ENCODE measurements at regions not wholly inside any gene's neighbourhood (a gene's known extent, or its start where the extent isn't known, plus 50 kb on each side); places are given as distances from the start of the nearest gene placed in this dataset.

DNA sequence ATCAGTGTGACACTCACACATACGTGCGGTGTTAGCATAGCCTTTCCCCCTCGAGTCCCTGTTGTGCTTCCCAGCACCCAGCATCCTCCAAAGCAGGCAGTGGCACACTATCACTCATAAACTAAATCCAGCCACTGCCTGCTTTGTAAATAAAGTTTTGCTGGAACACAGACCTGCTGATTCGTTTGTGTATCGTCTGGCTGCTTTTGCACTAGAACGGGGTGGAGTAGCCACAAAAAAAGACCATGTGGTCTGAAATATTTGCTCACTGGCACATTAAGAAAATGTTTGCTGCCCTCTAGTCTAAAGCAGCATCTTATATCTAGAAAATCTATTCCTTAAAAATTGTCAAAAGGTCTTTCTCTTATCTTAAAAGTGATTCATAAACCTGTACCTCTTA, 341.2 kb upstream of the ZFHX3 start:
- DNase-seq = no peak

DNA sequence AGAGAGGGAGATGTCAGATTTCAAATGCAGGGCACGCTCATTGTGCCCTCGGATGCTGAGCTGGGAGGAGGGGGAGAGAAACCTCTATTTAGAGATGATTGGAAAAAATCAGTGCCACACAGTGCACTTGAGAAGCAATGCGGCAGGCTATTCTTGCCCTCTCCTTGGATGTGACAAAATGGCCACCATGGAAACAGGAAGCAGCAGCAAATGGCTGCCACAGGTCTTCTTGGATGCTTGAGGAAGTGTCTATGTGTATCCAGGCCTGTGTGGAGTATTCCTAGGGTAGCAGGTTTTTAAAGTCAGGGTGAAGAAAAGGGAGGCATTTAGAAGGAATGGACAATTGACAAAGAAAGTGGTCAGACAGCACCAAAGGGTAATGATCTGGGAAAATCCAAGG, 340.1 kb upstream of the ZFHX3 start:
- no peak for DNase-seq

DNA sequence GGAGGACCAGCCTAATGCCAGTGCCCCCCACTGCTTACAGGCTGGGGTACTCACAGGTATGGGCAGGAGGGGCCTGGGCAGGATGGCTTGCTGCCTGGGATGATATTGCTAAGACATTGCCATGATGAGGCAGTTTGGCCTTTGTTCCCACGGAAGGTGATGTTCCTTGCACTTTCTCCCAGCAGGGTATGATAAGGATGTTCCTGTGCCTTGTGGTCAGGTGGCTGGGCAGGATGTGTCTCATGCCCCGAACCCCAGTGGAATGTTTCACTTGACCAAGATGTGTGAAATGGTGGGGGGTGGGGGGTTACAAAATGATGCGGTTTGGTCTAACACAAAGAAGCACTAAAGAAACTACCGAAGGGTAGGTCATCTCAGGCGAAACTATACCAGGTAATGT, 337.8 kb upstream of the ZFHX3 start:
- no peak for DNase-seq

DNA sequence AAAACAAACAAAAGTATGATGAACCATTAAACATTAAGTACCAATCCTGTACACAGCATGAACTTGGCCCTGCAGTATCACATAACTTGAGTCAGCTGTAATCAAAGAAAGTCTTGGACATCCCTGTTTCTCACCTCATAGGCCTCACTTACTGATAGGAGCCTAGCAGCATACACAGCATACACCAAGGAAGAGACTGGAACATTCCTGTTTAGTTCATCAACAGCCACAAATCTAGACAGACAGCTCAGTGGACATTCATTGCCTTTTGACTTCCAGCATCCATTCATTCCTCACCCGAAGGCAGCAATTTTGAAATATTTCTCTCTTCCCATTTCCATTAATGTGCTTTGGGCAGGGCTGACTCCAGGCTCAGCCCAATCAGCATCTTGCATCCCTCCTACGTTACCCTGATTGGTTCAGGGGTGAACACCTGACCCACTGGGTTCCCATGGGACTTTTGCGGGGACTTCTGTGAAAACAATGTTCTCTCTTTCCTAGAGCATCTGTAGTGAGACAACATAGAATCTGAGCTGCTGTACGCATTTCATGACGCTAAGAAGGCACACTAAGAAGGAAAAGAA, 336.7 kb upstream of the ZFHX3 start:
- no peak for DNase-seq

DNA sequence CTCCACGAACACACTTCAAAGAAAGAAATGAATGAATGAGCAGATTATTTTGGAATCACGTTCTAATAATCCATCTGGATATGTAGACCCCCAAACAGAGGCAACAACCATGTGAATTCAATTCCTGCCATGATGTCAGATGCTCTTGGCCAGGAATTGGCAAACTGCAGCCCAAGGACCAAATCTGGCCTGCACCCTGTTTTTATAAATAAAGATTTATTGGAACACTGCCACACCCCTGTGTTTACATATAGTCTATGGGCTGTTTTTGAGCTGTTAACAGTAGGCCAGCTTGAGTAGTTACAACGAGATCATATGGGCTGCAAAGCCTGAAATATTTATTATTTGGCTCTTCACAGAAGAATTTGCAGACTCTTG, 336.0 kb upstream of the ZFHX3 start:
- DNase-seq = no peak

DNA sequence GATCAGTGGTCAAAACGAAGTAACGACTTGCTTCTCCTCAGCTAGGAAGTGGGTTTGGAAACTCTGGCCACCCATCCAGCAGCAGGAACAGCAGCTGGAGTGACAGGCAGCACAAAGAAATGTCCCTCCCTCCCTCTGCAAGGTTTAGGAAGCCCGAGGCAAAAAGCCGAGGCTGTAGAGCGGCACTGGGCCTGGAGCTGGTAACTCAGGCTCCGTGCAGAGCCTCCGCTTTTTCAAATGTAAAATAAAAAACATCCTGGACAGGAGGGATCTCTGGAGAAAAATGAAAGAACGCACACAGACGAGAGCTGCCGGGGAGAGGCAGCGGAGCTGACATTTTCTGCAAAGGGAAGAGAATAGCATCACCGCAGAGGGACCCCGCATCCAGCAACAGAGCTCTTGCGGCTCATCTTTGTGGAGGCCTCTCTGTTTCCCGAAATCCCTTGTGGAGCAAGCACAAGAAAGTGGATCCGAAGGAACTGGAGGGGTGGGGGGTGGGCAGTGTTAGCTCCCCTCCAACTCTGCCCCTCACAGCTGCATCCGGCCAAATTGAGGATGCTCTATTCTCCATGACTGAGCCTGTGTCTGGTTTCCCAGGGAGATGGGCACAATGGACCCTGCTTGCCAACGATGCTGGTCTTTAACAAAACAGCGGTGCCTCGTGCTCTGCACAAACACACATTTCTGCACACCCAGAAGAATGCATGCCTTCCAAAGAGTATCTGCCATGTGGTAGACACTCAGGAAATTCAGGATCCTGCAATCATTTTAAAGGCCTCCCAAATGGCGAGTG, 335.5 kb upstream of the ZFHX3 start:
- DNase-seq = no peak

DNA sequence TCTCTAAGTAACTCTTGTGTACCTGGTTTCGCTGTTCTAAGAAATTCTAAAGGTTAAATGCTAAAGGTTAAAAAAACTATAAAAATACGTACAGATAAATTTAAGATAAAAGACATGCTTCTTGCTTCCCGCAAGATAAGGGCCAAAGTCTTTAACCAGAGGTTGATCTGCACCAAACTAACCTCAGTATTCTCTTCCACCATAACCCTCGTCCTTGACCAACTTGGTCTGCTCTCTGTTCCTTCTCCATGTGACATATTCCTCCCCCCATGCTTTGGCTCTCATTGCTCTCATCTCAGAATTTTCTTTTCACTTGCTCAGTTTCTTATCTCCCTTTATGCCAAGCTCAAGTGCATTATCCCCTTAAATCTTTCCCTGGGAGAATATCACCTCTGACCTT, 330.5 kb upstream of the ZFHX3 start:
- DNase-seq = no peak

DNA sequence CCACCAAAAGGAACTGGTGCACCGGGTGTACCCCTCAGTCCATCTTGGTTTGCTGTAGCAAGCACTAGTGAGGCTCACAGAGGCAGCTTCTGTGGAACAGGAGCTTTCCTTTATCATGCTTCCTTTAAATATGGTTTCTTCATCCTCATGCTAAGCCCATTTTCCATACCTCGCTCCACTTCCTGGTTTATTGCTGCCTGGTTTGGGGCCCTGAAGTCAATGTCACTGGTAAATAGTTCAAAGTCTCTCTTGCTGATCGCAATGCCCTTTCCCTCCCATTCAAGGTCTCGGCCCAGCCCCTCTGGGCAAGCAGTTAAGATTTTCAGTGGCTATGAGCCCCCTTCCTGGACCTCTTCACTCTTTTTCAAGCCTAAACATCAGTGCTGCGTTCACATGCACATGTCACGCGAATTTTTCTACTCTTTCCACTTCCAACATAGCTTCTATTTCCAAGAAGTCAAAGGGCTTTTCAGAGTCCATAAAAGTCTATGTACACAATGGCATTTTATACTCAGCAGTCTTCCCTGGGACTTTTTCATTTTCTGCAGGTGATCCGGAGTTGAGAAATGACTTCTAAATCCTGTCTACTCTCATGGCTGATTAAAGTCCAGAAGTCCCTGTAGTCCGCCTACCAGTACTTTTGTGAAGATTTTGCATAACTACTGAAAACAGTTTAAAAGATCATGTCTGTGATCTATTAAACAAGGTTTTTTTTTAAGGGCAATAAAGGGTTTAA, 323.8 kb upstream of the ZFHX3 start:
- no peak for DNase-seq

DNA sequence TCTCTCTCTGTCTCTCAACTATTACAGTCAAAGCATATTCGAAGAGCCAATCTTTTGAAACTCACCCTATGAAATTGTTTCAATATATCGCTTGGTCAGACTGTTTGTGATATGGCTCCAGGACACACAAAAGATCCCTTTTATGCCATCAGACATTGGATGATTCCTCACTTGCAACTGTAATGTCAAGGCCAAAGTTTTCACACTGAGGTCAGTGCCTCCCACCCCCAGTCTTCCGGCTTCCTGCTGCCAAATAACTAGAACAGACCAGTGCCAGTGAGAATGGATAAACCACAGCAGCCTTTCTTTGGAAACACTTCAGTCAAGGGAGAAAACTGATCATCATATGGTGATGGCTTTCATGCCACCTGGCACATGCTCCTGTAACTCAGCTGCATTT, 321.9 kb upstream of the ZFHX3 start:
- DNase-seq = no peak

DNA sequence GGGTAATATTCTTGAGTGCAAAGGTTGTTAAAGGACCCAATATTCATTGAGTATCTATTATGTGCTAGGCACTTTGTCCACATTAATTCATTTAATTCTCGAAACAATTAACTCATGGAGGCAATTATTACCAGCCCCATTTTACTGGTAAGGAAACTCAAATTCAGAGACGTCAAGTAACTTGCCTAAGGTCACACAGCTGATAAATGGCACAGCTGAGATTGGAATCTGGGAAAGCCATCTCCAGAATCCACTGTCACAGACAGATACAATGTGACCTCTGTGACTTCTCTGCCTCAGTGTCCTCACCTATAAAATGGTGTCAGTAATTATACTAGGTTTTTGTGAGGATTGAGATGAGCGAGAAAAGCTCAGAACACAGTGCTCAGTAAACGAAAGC, 320.8 kb upstream of the ZFHX3 start:
- no peak for DNase-seq

DNA sequence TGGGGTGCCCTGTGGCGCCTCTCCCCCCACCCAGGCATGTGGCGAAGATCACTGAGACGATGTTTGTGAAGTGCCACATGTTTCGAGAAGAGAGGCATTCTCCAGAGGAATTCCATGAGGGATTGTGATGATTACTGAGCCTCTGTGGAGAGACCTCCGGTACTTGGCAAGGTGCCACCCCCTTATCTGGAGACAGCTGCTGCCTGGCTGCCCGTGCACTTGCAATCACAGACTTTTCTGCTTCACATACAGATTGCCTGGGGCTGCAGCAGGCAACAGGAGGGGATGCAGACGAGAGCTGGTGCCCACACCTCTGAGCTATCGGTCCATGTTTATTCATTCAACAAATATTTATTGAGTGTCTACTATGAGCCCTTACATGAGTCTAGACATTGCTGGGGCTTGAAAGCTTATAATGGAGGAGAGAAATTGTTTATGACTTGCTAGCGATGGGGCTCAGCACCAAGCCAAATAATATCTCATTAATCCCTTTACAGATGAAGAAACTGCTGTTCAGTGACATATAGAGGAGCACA, 317.2 kb upstream of the ZFHX3 start:
- DNase-seq = no peak

DNA sequence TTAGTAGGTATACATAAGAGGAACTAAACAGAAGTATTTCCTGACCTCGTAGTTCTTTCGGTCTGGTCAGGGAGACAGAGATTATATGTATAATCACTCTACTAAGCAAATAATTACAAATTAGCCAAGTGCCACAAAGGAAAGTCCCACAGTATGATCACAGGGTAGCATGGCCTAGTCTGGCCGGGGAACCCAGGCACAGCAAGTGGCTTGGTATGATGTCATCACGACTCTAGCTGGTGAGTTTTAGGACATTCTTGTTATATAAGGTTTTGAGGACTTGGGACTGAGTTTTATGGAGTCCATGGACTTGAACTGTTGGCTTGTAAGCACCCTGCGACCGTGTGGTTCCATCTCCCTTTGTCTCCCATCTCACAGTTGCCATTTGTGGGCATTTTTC, 316.5 kb upstream of the ZFHX3 start:
- no peak for DNase-seq

DNA sequence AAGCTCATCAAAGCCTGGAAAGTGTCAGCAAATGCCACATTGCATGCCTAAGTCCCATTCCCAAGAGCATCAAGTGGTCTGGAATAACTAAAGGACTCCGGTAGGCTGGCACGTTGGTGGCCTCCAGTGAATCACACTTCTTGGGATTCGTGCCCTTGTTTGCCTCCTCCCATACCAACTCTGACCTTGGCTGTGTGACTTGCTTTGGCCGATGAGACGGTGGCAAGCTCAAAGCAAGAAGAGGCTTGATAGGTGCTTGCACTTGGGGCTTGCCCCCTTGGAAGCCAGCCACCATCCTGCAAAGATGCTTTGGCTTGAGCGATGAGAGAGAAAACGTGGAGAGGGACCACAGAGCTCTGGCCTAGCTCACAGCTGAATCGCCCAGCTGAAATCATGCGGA, 313.1 kb upstream of the ZFHX3 start:
- no peak for DNase-seq

DNA sequence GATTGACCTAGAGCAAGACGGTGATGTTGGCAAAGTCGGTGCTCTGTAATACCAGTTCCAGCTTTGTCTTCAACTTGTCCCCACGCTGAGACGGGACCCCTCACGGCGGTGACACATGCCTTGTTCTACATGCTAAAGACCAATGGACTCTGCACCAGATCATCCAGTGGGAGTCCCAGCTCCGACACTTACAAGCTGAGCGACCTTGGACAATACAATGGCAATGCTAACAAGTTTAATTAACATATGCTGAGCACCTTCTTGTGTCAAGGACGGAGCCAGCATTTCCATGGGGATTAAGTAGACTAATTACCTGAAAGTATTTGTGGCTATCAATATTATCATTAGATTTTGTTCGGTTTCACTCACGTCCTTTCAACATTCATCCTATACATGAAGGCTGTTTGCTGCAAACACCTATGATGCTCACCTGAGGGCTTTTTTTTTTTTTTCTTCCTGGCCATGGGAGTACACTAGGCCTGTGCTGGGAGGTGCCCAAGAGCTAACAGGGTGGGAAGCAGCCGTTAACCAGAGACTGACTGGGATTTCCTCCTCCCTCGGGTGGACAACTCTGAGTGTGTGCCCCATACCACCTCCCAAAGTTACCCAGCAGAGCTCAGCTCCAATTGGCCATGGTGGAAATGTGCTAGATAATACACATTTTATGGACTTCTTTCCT, 308.6 kb upstream of the ZFHX3 start:
- no peak for DNase-seq

DNA sequence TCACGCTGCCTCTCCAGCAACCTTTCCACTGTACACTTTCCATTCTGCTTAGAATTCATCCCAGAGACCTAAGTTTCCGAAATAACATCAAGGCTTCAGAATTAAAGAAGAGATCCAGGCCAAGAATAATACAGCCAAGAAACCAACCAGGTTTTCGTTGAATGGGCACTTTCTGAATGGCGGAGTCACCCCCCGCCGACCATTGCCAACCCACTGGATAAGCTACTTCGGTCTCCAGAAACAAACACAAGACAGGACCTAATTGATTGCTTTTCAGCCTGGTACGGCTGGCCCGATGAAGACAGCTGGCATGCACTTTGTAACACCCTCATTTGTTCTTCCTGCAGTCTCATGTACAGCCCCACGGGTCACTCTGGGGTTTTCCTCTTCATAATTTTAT, 308.1 kb upstream of the ZFHX3 start:
- DNase-seq = no peak

DNA sequence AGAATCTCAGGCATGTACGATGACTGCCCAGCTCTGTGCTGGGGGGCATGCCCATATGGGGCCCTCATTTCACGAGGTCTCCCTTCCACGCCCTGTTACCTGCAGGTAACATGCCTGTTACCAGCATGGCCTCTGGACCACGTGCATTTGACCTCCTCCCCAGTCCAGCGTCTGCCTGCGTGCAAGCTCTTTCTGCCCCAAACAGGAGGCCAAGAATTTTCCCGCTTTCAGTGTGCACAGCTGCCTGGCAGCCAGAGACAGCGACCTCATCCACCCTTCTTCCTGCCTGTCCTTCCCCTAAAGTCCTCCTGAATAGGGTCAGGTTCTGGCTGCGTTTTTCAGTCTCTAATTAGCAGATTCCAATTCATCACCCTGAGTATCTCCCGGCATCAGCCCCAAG, 306.5 kb upstream of the ZFHX3 start:
- no peak for DNase-seq

DNA sequence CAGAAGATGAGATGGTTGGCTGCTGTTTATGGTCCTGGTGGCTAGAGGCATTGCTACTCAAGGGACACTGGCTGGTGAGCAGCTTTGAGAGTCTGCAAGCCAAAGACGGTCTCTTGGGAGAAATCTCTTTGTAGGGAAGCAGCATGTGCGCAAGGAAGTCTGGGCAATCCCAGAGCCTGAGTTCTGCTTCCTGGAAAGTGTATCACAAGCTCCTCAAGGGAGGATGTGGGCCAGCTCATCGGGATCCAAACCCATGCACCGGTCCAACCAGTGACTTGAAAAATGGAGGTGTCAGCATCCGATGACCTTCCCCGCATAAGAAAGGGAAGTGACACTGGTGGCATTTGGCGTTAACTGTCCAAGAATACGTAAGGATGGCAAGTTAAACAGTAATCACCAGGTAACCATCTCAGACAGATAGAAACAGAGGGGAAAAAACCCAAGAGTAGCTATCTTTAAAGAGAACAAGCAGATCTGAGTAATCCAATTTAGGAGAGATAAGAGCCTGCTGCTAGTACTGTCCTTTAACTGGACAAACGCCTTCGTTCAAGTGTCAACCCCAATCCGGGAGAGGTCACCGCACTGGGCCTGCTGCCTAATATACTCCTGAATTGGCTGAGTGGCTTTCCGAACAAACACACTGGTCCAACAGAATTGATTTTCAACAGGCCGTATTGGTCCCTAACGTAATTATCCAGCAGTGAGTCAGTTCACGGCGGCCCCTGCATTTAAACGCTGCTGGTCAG, 303.0 kb upstream of the ZFHX3 start:
- DNase-seq = no peak

DNA sequence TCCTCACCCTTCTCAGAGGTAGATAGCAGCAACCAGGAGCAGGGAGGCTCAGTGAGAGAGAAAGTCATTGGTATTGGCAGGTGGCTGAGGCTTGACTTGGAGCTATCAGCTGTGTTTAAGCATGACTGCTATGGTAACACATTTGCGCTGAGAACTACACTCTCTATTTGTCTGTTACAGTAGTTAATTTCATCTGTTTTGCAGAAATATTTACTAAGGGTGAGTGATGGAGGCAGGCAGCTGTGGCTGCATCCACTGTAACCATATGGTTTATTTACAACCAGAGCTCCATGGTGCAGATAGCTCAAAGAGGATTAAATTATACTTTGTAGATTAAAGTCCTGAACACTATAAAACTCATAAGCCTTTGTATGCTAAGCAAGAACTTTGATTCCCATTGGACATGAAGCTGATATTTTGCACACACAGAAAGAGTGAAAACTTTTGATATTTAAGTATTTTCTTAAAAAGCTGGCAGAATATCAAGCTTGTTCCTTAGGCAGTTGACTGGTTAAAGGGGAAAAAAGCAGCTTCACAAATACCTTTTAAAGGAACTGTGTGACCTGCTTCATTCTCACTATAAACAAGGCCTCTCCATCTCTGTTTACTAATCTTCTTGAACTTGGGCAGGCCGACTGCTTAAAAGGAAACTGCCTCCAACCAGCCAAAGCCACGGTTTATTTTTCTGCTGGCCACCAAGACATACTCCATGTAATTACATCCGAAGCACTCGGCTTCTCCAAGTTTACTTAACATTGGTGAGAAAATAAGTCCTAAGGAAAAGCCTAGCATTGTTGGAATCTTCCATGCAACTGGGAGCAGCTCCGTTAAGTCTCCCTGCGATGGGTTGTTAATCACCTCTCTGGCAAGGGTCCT, 299.8 kb upstream of the ZFHX3 start:
- no peak for DNase-seq

DNA sequence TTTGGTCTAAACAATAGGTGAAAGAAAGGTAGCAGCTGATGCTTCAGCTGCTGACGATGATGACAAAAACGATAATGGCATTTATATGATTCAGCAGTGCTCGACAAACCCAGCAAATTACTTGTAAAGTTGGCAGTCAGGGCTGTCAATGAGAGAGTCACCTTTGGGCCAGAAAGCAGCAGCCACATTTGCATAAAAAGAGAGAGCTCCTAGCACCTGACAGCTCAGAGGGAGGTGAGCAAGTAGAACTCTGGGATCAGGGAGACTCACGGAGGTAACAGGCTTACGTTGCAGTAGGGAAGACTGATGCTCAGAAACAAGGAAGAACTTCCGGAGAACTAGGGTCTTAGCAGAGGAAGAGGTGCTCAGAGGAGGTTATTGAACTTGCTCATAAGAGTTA, 291.9 kb upstream of the ZFHX3 start:
- DNase-seq = no peak

DNA sequence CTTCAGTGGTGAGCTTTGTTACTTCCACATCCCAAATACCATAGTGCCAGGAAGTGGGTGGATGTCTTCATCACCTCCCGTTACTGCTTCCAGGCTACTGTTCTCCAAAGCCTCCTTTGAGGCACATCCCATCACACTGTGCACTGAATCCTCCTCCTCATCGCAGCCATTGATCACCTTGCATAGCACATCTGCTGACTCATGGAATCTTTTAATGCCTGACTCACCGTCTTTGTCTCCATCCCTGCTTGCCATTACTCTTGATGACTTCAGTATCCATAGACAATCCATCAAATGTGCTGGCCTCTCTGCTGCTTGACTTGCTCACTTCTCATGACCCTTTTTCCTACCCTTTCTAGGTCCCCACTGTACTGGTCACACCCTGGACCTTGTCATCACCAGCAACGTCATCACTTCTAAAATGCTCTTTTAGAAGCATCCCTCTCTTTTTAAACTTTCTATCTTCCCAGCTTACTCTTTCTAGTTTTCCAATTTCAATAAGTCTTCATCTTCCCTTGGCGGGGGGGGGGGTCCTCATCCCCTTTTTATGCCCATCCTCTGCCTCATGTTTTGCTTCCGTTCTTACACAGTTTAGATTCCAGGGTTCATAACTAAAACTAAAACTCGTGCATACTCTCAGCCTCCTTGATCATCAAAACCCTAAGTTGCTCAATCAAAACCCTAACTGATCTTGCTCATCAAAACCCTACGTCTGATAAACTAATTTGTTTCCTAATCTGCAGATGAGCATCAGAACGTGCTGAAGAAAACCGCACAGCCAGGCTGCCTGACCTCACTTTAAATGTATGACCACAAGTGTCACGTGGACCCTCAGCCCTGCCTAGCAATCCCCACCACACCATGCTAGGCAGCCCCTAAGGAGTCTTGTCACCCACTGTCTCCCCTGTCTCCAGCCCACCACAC, 289.7 kb upstream of the ZFHX3 start:
- DNase-seq = no peak

All from stimulated activated naive CD4-positive, alpha-beta T cell treated with Interleukin-2 at 50 U/mL for 16 hours (primary cell).